ENCODE measurements at regions not wholly inside any gene's neighbourhood (a gene's known extent, or its start where the extent isn't known, plus 50 kb on each side); places are given as distances from the start of the nearest gene placed in this dataset.

- 89 to 100% methylated on average over 2 of the region's 3 CpGs for WGBS, 2 donors (ENCODE audit: low coverage in 1 of 2)
These were observed 218.0 kb upstream of the E2F8 start for GRCh38 chr11:19458721-19459120.

GRCh38 chr11:19458231-19458630, 217.5 kb upstream of the E2F8 start:
- WGBS, 2 donors (ENCODE audit: low coverage in 1 of 2), result 70 to 100% methylated on average over 1 to 2 of the region's 2 CpGs
- H3K36me3 ChIP-seq, result no peaks in the 10 kb centered on the region
- no peak overlapping the region for H3K27ac ChIP-seq
- H3K27me3 ChIP-seq, result peaks cover 4% of the 10 kb centered on the region
- no peak for ATAC-seq
- peaks cover 0 to 8% (median 0%) of the 10 kb centered on the region in 3 donors for H3K4me1 ChIP-seq
- TF ChIP-seq POLR2A (IDR thresholded peaks at IDR 0.05), result no peak
- no peak for TF ChIP-seq POLR2AphosphoS5 (IDR thresholded peaks at IDR 0.05)
- no peak for TF ChIP-seq CTCF (IDR thresholded peaks at IDR 0.05)
- no peak for TF ChIP-seq EP300 (IDR thresholded peaks at IDR 0.05)
- no peaks in the 10 kb centered on the region for H3K9me3 ChIP-seq
- no peak overlapping the region for H3K4me3 ChIP-seq

More at GRCh38 chr11:19458721-19459120, 218.0 kb upstream of the E2F8 start:
- ATAC-seq, result no peak
- Histone ChIP-seq H3K27ac (no peak overlapping the region), H3K4me3 (no peak overlapping the region), H3K27me3 (peaks cover 4% of the 10 kb centered on the region), H3K4me1 (peaks cover 0 to 8% (median 0%) of the 10 kb centered on the region in 3 donors), H3K9me3 (no peaks in the 10 kb centered on the region), H3K36me3 (no peaks in the 10 kb centered on the region)
- TF ChIP-seq EP300 (IDR thresholded peaks at IDR 0.05) (no peak), POLR2AphosphoS5 (IDR thresholded peaks at IDR 0.05) (no peak), POLR2A (IDR thresholded peaks at IDR 0.05) (no peak), CTCF (IDR thresholded peaks at IDR 0.05) (no peak)

GRCh38 chr11:19455731-19456130, 215.0 kb upstream of the E2F8 start:
- no peak overlapping the region for H3K27ac ChIP-seq
- peaks cover 0 to under 1% (median 0%) of the 10 kb centered on the region in 3 donors for H3K4me1 ChIP-seq
- TF ChIP-seq POLR2AphosphoS5 (IDR thresholded peaks at IDR 0.05), result no peak
- TF ChIP-seq CTCF (IDR thresholded peaks at IDR 0.05), result no peak
- no peak for TF ChIP-seq EP300 (IDR thresholded peaks at IDR 0.05)
- no peak for TF ChIP-seq POLR2A (IDR thresholded peaks at IDR 0.05)
- no peak for ATAC-seq
- H3K27me3 ChIP-seq, result peaks cover 4% of the 10 kb centered on the region
- no peaks in the 10 kb centered on the region for H3K36me3 ChIP-seq
- no peaks in the 10 kb centered on the region for H3K9me3 ChIP-seq
- no peak overlapping the region for H3K4me3 ChIP-seq
- 35% methylated on average over 2 of the region's 4 CpGs; no CpG with 5 or more reads in 1 of the 2 donors for WGBS, 2 donors (ENCODE audit: low coverage in 1 of 2)

GRCh38 chr11:19453651-19454257, 213.0 kb upstream of the E2F8 start:
- H3K36me3 ChIP-seq, result no peaks in the 10 kb centered on the region
- WGBS, 2 donors (ENCODE audit: low coverage in 1 of 2), result 76 to 86% methylated on average over 3 to 7 of the region's 9 CpGs
- H3K4me1 ChIP-seq, result no peaks in the 10 kb centered on the region
- H3K9me3 ChIP-seq, result no peaks in the 10 kb centered on the region
- H3K4me3 ChIP-seq, result no peak overlapping the region
- peak; percentile 77 for ATAC-seq
- H3K27ac ChIP-seq, result no peak overlapping the region
- TF ChIP-seq POLR2AphosphoS5 (IDR thresholded peaks at IDR 0.05), result no peak
- H3K27me3 ChIP-seq, result peaks cover 6% of the 10 kb centered on the region

- Histone ChIP-seq H3K27me3 (peaks cover 12% of the 10 kb centered on the region), H3K27ac (no peak overlapping the region), H3K4me1 (no peaks in the 10 kb centered on the region), H3K4me3 (no peak overlapping the region), H3K9me3 (no peaks in the 10 kb centered on the region), H3K36me3 (no peaks in the 10 kb centered on the region)
- ATAC-seq, result no peak
- TF ChIP-seq POLR2A (IDR thresholded peaks at IDR 0.05) (no peak), POLR2AphosphoS5 (IDR thresholded peaks at IDR 0.05) (no peak), EP300 (IDR thresholded peaks at IDR 0.05) (no peak), CTCF (IDR thresholded peaks at IDR 0.05) (no peak)
These were observed 210.9 kb upstream of the E2F8 start for GRCh38 chr11:19451609-19452008.

Data from gastroesophageal sphincter (tissue), 4 donors.